ENCODE measurements at regions not wholly inside any gene's neighbourhood (a gene's known extent, or its start where the extent isn't known, plus 50 kb on each side); places are given as distances from the start of the nearest gene placed in this dataset.

DNA sequence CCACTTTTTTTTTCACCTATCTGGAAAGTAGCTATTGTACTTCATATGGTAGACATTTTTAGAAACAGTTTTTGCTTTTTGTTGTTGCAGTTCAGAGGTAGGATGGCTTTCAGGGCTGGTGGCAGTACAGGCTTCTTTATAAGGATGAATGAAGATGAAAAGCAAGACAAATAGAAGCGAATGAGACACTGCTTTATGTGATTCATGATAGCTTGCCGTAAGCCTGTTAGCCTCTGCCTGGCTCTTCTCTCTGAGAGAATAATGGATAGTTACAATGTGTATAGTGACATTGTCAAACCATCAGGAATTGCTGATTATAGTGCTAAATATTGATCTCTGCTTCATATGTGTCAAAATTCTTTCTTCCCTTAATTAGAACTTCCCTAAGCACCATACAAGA lies 173.7 kb downstream of the NR4A2 start:
- no peak overlapping the region for H3K4me3 ChIP-seq
- TF ChIP-seq, protein P1, sequence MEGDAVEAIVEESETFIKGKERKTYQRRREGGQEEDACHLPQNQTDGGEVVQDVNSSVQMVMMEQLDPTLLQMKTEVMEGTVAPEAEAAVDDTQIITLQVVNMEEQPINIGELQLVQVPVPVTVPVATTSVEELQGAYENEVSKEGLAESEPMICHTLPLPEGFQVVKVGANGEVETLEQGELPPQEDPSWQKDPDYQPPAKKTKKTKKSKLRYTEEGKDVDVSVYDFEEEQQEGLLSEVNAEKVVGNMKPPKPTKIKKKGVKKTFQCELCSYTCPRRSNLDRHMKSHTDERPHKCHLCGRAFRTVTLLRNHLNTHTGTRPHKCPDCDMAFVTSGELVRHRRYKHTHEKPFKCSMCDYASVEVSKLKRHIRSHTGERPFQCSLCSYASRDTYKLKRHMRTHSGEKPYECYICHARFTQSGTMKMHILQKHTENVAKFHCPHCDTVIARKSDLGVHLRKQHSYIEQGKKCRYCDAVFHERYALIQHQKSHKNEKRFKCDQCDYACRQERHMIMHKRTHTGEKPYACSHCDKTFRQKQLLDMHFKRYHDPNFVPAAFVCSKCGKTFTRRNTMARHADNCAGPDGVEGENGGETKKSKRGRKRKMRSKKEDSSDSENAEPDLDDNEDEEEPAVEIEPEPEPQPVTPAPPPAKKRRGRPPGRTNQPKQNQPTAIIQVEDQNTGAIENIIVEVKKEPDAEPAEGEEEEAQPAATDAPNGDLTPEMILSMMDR (IDR thresholded peaks at IDR 0.05), result no peak
- no peaks in the 10 kb centered on the region for H3K27me3 ChIP-seq
- H3K27ac ChIP-seq, result no peak overlapping the region
- no peak for DNase-seq
- no peaks in the 10 kb centered on the region for H3K9me3 ChIP-seq
- intact Hi-C loops (cut with DNase I; ENCODE audit: low total_unique reads), result no loop called here
- H3K36me3 ChIP-seq, result no peaks in the 10 kb centered on the region
- no peaks in the 10 kb centered on the region for H3K4me1 ChIP-seq

- H3K4me3 ChIP-seq, result no peak overlapping the region
- intact Hi-C loops (cut with DNase I; ENCODE audit: low total_unique reads), result no loop called here
- no peaks in the 10 kb centered on the region for H3K27me3 ChIP-seq
- H3K27ac ChIP-seq, result no peak overlapping the region
- no peak for DNase-seq
- H3K9me3 ChIP-seq, result no peaks in the 10 kb centered on the region
- no peaks in the 10 kb centered on the region for H3K36me3 ChIP-seq
- no peaks in the 10 kb centered on the region for H3K4me1 ChIP-seq
- TF ChIP-seq, protein P1 (IDR thresholded peaks at IDR 0.05), result no peak
Observed at GRCh38 chr2:156157670-156158069, 174.9 kb downstream of the NR4A2 start.

- H3K4me3 ChIP-seq, result no peak overlapping the region
- DNase-seq, result no peak
- no peaks in the 10 kb centered on the region for H3K27me3 ChIP-seq
- intact Hi-C loops (cut with DNase I; ENCODE audit: low total_unique reads), result no loop called here
- no peaks in the 10 kb centered on the region for H3K4me1 ChIP-seq
- no peaks in the 10 kb centered on the region for H3K36me3 ChIP-seq
- no peak overlapping the region for H3K27ac ChIP-seq
- no peaks in the 10 kb centered on the region for H3K9me3 ChIP-seq
- TF ChIP-seq, protein P1 (IDR thresholded peaks at IDR 0.05), result no peak
Observed at GRCh38 chr2:156156580-156156979, 175.9 kb downstream of the NR4A2 start.

DNA sequence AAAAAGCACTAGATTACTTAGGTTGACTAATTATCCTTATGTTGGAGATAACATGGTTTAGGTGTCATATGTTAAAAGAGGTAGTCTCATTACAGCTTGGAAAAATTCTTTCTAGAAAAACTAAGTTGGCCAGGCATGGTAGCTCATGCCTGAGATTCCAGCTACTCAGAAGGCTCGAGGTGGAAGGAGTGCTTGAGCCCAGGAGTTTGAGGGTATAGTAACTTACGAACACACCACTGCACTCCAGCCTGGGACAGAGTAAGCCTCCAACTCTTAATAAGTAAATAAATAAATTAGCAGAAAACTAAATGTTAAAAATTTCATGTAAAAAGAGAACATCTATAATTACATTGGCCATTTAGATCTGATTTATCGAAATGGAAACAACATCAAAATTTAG lies 177.2 kb downstream of the NR4A2 start:
- TF ChIP-seq, protein P1 (IDR thresholded peaks at IDR 0.05), result no peak
- intact Hi-C loops (cut with DNase I; ENCODE audit: low total_unique reads), result no loop called here

GRCh38 chr2:156151351-156151750 lies 181.2 kb downstream of the NR4A2 start:
- DNase-seq, result no peak
- H3K27ac ChIP-seq, result no peak overlapping the region
- intact Hi-C loops (cut with DNase I; ENCODE audit: low total_unique reads), result no loop called here
- no peaks in the 10 kb centered on the region for H3K36me3 ChIP-seq
- TF ChIP-seq, protein P1 (IDR thresholded peaks at IDR 0.05), result no peak
- H3K4me1 ChIP-seq, result peaks cover 0 to 11% (median 3%) of the 10 kb centered on the region in 4 donors
- H3K9me3 ChIP-seq, result no peaks in the 10 kb centered on the region
- no peaks in the 10 kb centered on the region for H3K27me3 ChIP-seq
- H3K4me3 ChIP-seq, result no peak overlapping the region

More for the DNA sequence above, 177.2 kb downstream of the NR4A2 start:
- Histone ChIP-seq H3K4me1 (no peaks in the 10 kb centered on the region), H3K27ac (no peak overlapping the region), H3K36me3 (no peaks in the 10 kb centered on the region), H3K4me3 (no peak overlapping the region), H3K9me3 (no peaks in the 10 kb centered on the region), H3K27me3 (no peaks in the 10 kb centered on the region)
- no peak for DNase-seq
